ENCODE measurements at regions not wholly inside any gene's neighbourhood (a gene's known extent, or its start where the extent isn't known, plus 50 kb on each side); places are given as distances from the start of the nearest gene placed in this dataset.

- H3K4me3 ChIP-seq (replicated peaks in 1 of 3; ENCODE audit: insufficient read depth in 1 of 3, low read depth in 2 of 3, low read length in 3 of 3), result no peak overlapping the region
- POLR2A ChIA-PET, result no interaction called here
- H4K20me1 ChIP-seq (ENCODE audit: insufficient read depth, low read length), result no peaks in the 10 kb centered on the region
- in situ Hi-C loops (cut with HindIII; ENCODE audit: extremely low pct_ligation_motif_present, low pct_unique_long_range_greater_than_20kb) (no loop called here), intact Hi-C loops (cut with micrococcal nuclease; ENCODE audit: unreplicated experiment) (no loop called here)
- no peak overlapping the region for H2AFZ ChIP-seq (ENCODE audit: low read length)
- H3K4me2 ChIP-seq (ENCODE audit: low read depth, low read length), result no peak overlapping the region
- no peaks in the 10 kb centered on the region for H3K79me2 ChIP-seq (ENCODE audit: insufficient read depth, low read length)
- H3K9ac ChIP-seq (ENCODE audit: insufficient read depth, low read depth, low read length), result no peak overlapping the region
- WGBS (ENCODE audit: low lambda C conversion rate), result 14% methylated on average over 3 of the region's 3 CpGs
- no peak for FAIRE-seq
- ATAC-seq, result no peak
- H3K36me3 ChIP-seq (replicated peaks in 1 of 2; ENCODE audit: control insufficient read depth in 1 of 2, insufficient read depth in 2 of 2, low read length in 2 of 2), result no peaks in the 10 kb centered on the region
- H3K9me3 ChIP-seq (ENCODE audit: low read length), result peaks cover 48% of the 10 kb centered on the region
- H3K27me3 ChIP-seq (ENCODE audit: control insufficient read depth in 1 of 2, insufficient read depth in 2 of 2, low read length in 2 of 2), result no peaks in the 10 kb centered on the region
- H3K4me1 ChIP-seq (ENCODE audit: insufficient read depth, low read length), result no peaks in the 10 kb centered on the region
- CTCF ChIA-PET (ENCODE audit: low intra/inter-chr PET ratio, low total read pairs), result no interaction called here
- no peak overlapping the region for H3K27ac ChIP-seq (ENCODE audit: extremely low read length, insufficient read depth, low read length)
- no TSS peak for BruUV-seq (replicated peaks)
- TF ChIP-seq ZFP62 (CRISPR knock-in tag; IDR thresholded peaks at IDR 0.05) (no peak), SP1 (IDR thresholded peaks at IDR 0.05) (no peak), SP1 (CRISPR knock-in tag; IDR thresholded peaks at IDR 0.05) (no peak), EEA1 (CRISPR knock-in tag; IDR thresholded peaks at IDR 0.05; ENCODE audit: borderline replicate concordance) (no peak), TBP (CRISPR knock-in tag; IDR thresholded peaks at IDR 0.05) (no peak), ZBTB37 (CRISPR knock-in tag; IDR thresholded peaks at IDR 0.05) (no peak), MED13 (CRISPR knock-in tag; IDR thresholded peaks at IDR 0.05) (no peak), ZNF251 (CRISPR knock-in tag; IDR thresholded peaks at IDR 0.05) (no peak), RCOR2 (CRISPR knock-in tag; IDR thresholded peaks at IDR 0.05) (no peak), ZSCAN12 (CRISPR knock-in tag; IDR thresholded peaks at IDR 0.05) (no peak), SRSF4 (IDR thresholded peaks at IDR 0.05; ENCODE audit: low read depth, low read length, poor library complexity, severe bottlenecking) (no peak), ZNF335 (CRISPR knock-in tag; IDR thresholded peaks at IDR 0.05) (no peak)
- DNase-seq (ENCODE audit: low spot score), result no peak
These were observed 175.4 kb upstream of the CDH12 start for GRCh38 chr5:23028445-23029021.

All from HepG2 (cell line).